ENCODE measurements at regions not wholly inside any gene's neighbourhood (a gene's known extent, or its start where the extent isn't known, plus 50 kb on each side); places are given as distances from the start of the nearest gene placed in this dataset.

DNA sequence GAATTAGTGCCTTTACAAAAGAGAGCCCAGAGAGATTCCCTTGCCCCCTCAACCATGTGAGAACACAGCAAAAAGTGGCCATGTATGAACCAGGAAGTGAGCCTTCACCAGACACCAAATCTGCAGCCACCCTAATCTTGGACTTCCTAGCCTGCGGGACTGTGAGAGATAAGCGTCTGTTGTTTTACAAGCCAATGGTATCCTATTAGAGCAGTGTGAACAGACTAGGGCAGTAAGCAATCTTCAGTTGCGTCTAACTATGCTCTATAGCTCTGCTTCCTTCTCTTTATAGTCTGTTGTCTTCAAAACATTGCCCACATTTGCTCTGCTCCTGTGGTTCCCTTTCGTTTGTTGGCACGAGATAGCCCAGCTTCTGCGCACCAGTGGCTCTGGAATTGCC lies 109.5 kb upstream of the FNDC3A start:
- no peak for TF ChIP-seq CTCF (IDR thresholded peaks at IDR 0.05)
- no peak for TF ChIP-seq POLR2A (IDR thresholded peaks at IDR 0.05)

All from right lobe of liver (tissue), 4 donors.